ENCODE measurements at regions not wholly inside any gene's neighbourhood (a gene's known extent, or its start where the extent isn't known, plus 50 kb on each side); places are given as distances from the start of the nearest gene placed in this dataset.

- peak in 1 of 5 donors; percentile 12 for DNase-seq
- Histone ChIP-seq H3K4me1 (peaks cover 0 to 22% (median 15%) of the 10 kb centered on the region in 12 donors), H3K4me3 (no peak overlapping the region), H3K27ac (no peak overlapping the region), H3K9me3 (no peaks in the 10 kb centered on the region), H3K27me3 (no peaks in the 10 kb centered on the region), H3K36me3 (no peaks in the 10 kb centered on the region)
- ATAC-seq, result peak in 3 of 4 donors; percentile 72 to 83 (median 77)
- 40 to 46% (median 44%) methylated on average over 1 of the region's 1 CpG for WGBS, 4 donors
- TF ChIP-seq CTCF (IDR thresholded peaks at IDR 0.05), result no peak
- no peak for TF ChIP-seq POLR2A (IDR thresholded peaks at IDR 0.05)
- intact Hi-C loops (cut with DNase I), result no loop called here
Observed at GRCh38 chr4:162352580-162353107, 188.8 kb upstream of the FSTL5 start.

GRCh38 chr4:162350331-162350730, 186.5 kb upstream of the FSTL5 start:
- H3K27ac ChIP-seq, result no peak overlapping the region
- 45 to 50% (median 46%) methylated on average over 2 of the region's 2 CpGs for WGBS, 4 donors
- DNase-seq (no peak), ATAC-seq (no peak)
- H3K4me3 ChIP-seq, result no peak overlapping the region
- no peaks in the 10 kb centered on the region for H3K36me3 ChIP-seq
- intact Hi-C loops (cut with DNase I), result no loop called here
- no peaks in the 10 kb centered on the region for H3K9me3 ChIP-seq
- peaks cover 0 to 37% (median 22%) of the 10 kb centered on the region in 12 donors for H3K4me1 ChIP-seq
- no peaks in the 10 kb centered on the region for H3K27me3 ChIP-seq
- TF ChIP-seq CTCF (IDR thresholded peaks at IDR 0.05) (no peak), POLR2A (IDR thresholded peaks at IDR 0.05) (no peak)

GRCh38 chr4:162349395-162349794, 185.6 kb upstream of the FSTL5 start:
- Histone ChIP-seq H3K4me3 (no peak overlapping the region), H3K27me3 (no peaks in the 10 kb centered on the region), H3K27ac (no peak overlapping the region), H3K36me3 (no peaks in the 10 kb centered on the region), H3K9me3 (no peaks in the 10 kb centered on the region), H3K4me1 (peaks cover 0 to 37% (median 22%) of the 10 kb centered on the region in 12 donors)
- no peak for DNase-seq
- intact Hi-C loops (cut with DNase I), result no loop called here
- 90 to 97% (median 94%) methylated on average over 2 of the region's 2 CpGs for WGBS, 4 donors
- TF ChIP-seq CTCF (IDR thresholded peaks at IDR 0.05) (no peak), POLR2A (IDR thresholded peaks at IDR 0.05) (no peak)
- ATAC-seq, result no peak

- H3K36me3 ChIP-seq, result no peaks in the 10 kb centered on the region
- H3K4me1 ChIP-seq, result peaks cover 0 to 32% (median 19%) of the 10 kb centered on the region in 12 donors
- intact Hi-C loops (cut with DNase I), result no loop called here
- H3K27ac ChIP-seq, result peak overlapping the region in 8 of 12 donors; percentile 32 to 69 (median 50)
- TF ChIP-seq POLR2A (IDR thresholded peaks at IDR 0.05), result no peak
- H3K27me3 ChIP-seq, result no peaks in the 10 kb centered on the region
- ATAC-seq (peak; percentile 98 to 100 (median 100)), DNase-seq (peak in 4 of 5 donors; percentile 56 to 74 (median 66))
- H3K4me3 ChIP-seq, result peak overlapping the region in 2 of 12 donors; percentile 12 to 23
- H3K9me3 ChIP-seq, result no peaks in the 10 kb centered on the region
- WGBS, 4 donors, result 4 to 11% (median 7%) methylated on average over 3 of the region's 3 CpGs
Observed at GRCh38 chr4:162347842-162348213, 184.0 kb upstream of the FSTL5 start.
